ENCODE measurements at regions not wholly inside any gene's neighbourhood (a gene's known extent, or its start where the extent isn't known, plus 50 kb on each side); places are given as distances from the start of the nearest gene placed in this dataset.

DNA sequence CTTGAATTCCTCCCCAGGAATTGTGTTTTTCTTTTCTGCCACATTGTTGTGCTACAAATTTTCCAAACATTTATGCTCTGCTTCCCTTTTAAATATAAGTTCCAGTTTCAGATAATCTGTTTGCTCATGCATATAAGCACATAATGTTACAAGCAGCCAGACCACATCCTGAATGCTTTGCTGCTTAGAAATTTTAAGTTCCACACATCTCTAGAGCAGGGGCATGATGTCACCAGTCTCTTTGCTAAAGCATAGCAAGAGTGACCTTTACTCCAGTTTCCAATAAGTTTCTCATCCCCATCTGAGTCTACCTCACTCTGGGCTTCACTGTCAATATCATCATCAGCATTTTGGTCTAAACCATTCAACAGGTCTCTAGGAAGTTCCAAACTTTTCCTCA is 932.5 kb downstream of the SH3BGRL start:
- Histone ChIP-seq H3K27me3 (ENCODE audit: control insufficient read depth, insufficient read depth, low read length) (no peaks in the 10 kb centered on the region), H2BK120ac (ENCODE audit: low read depth, low read length) (no peak overlapping the region), H3K36me3 (ENCODE audit: control insufficient read depth, insufficient read depth, low read length) (no peaks in the 10 kb centered on the region), H3K27ac (ENCODE audit: insufficient read depth, low read length) (no peak overlapping the region), H4K8ac (ENCODE audit: low read depth in 2 of 2, low read length in 2 of 2) (no peak overlapping the region), H2AFZ (replicated peaks; ENCODE audit: low read length, poor library complexity) (no peak overlapping the region), H4K91ac (ENCODE audit: insufficient read depth, low read depth, low read length) (no peak overlapping the region), H3K4ac (ENCODE audit: low read depth, low read length) (no peak overlapping the region), H3K4me3 (ENCODE audit: insufficient read depth, low read depth, low read length) (no peak overlapping the region), H4K5ac (ENCODE audit: low read depth, low read length) (no peak overlapping the region), H4K20me1 (ENCODE audit: insufficient read depth, low read length) (no peaks in the 10 kb centered on the region), H3K9me1 (ENCODE audit: insufficient read depth, low read length) (no peaks in the 10 kb centered on the region), H2BK20ac (ENCODE audit: low read depth, low read length) (no peak overlapping the region), H2AK5ac (ENCODE audit: low read depth, low read length) (no peak overlapping the region), H3K9ac (ENCODE audit: low read depth, low read length) (no peak overlapping the region), H3K56ac (ENCODE audit: extremely low read depth, insufficient read depth, low read length) (no peak overlapping the region), H3K79me1 (ENCODE audit: low read depth in 1 of 2, low read length in 2 of 2) (no peaks in the 10 kb centered on the region), H3K18ac (ENCODE audit: low read depth, low read length) (no peak overlapping the region), H2AK9ac (replicated peaks; ENCODE audit: low read depth, low read length, poor library complexity) (no peak overlapping the region), H3K9me3 (ENCODE audit: control insufficient read depth, insufficient read depth, low read length) (peaks cover 2% of the 10 kb centered on the region; the same call in 1 of the 2 replicates), H3K4me1 (ENCODE audit: control insufficient read depth, insufficient read depth, low read length) (no peaks in the 10 kb centered on the region), H2BK15ac (ENCODE audit: low read depth, low read length) (no peak overlapping the region), H3K23ac (ENCODE audit: low read depth, low read length) (no peak overlapping the region), H3K14ac (replicated peaks; ENCODE audit: low read depth, low read length) (no peak overlapping the region), H2BK5ac (ENCODE audit: low read depth, low read length, poor library complexity, severe bottlenecking) (no peak overlapping the region), H3K4me2 (ENCODE audit: low read depth, low read length) (no peak overlapping the region)
- in situ Hi-C loops (cut with MboI; ENCODE audit: low sequenced_read_pairs): no loop called here
- TF ChIP-seq RFX5 (IDR thresholded peaks at IDR 0.05; ENCODE audit: low read depth, low read length) (no peak), MXI1 (IDR thresholded peaks at IDR 0.05; ENCODE audit: borderline replicate concordance, low read depth, low read length) (no peak), POLR2A (IDR thresholded peaks at IDR 0.05; ENCODE audit: low read depth, low read length) (no peak), BHLHE40 (IDR thresholded peaks at IDR 0.05; ENCODE audit: low read depth, low read length) (no peak), MAFK (IDR thresholded peaks at IDR 0.05; ENCODE audit: low read depth, low read length) (no peak), RCOR1 (IDR thresholded peaks at IDR 0.05; ENCODE audit: insufficient replicate concordance, low read length) (no peak), CEBPB (IDR thresholded peaks at IDR 0.05; ENCODE audit: low read depth, low read length) (no peak), RAD21 (IDR thresholded peaks at IDR 0.05; ENCODE audit: low read length) (no peak), FOS (IDR thresholded peaks at IDR 0.05; ENCODE audit: low read depth, low read length) (no peak), SMC3 (IDR thresholded peaks at IDR 0.05; ENCODE audit: low read depth, low read length) (no peak), CHD1 (IDR thresholded peaks at IDR 0.05; ENCODE audit: low read depth, low read length) (no peak), NFE2L2 (IDR thresholded peaks at IDR 0.05; ENCODE audit: low read depth, low read length) (no peak), MAZ (IDR thresholded peaks at IDR 0.05; ENCODE audit: borderline replicate concordance, low read depth, low read length) (no peak)
- TF ChIP-seq, protein P1, sequence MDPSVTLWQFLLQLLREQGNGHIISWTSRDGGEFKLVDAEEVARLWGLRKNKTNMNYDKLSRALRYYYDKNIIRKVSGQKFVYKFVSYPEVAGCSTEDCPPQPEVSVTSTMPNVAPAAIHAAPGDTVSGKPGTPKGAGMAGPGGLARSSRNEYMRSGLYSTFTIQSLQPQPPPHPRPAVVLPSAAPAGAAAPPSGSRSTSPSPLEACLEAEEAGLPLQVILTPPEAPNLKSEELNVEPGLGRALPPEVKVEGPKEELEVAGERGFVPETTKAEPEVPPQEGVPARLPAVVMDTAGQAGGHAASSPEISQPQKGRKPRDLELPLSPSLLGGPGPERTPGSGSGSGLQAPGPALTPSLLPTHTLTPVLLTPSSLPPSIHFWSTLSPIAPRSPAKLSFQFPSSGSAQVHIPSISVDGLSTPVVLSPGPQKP (IDR thresholded peaks at IDR 0.05; ENCODE audit: borderline replicate concordance, low read depth, low read length): no peak
- TF ChIP-seq, protein P2, sequence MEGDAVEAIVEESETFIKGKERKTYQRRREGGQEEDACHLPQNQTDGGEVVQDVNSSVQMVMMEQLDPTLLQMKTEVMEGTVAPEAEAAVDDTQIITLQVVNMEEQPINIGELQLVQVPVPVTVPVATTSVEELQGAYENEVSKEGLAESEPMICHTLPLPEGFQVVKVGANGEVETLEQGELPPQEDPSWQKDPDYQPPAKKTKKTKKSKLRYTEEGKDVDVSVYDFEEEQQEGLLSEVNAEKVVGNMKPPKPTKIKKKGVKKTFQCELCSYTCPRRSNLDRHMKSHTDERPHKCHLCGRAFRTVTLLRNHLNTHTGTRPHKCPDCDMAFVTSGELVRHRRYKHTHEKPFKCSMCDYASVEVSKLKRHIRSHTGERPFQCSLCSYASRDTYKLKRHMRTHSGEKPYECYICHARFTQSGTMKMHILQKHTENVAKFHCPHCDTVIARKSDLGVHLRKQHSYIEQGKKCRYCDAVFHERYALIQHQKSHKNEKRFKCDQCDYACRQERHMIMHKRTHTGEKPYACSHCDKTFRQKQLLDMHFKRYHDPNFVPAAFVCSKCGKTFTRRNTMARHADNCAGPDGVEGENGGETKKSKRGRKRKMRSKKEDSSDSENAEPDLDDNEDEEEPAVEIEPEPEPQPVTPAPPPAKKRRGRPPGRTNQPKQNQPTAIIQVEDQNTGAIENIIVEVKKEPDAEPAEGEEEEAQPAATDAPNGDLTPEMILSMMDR (conservative IDR thresholded peaks at IDR 0.05; ENCODE audit: low read depth, low read length): no peak
- TF ChIP-seq, protein P3, sequence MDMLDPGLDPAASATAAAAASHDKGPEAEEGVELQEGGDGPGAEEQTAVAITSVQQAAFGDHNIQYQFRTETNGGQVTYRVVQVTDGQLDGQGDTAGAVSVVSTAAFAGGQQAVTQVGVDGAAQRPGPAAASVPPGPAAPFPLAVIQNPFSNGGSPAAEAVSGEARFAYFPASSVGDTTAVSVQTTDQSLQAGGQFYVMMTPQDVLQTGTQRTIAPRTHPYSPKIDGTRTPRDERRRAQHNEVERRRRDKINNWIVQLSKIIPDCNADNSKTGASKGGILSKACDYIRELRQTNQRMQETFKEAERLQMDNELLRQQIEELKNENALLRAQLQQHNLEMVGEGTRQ (IDR thresholded peaks at IDR 0.05; ENCODE audit: low read depth, low read length): no peak
- no peak for DNase-seq
- POLR2A ChIA-PET (ENCODE audit: unreplicated experiment): no interaction called here
- dilution Hi-C loops (cut with HindIII; ENCODE audit: low sequenced_read_pairs, unreplicated experiment): no loop called here
- CTCF ChIA-PET: no interaction called here
- no TSS peak for BruUV-seq (replicated peaks)
- intact Hi-C loops (cut with micrococcal nuclease): no loop called here
- ATAC-seq (ENCODE audit: low read depth): no peak
